DND-41 (cell line): ENCODE measurements at regions not wholly inside any gene's neighbourhood (a gene's known extent, or its start where the extent isn't known, plus 50 kb on each side); places are given as distances from the start of the nearest gene placed in this dataset.
"Not testable (repeated sequence)": the region's sequence is repeated elsewhere in the genome, so short reads cannot be mapped to it uniquely, and the experiment has no call there.

Experiments used
- CTCF ChIP-seq: IDR thresholded peaks from 2 replicates; pipeline ENCODE4 v1.5.1; 2012; ENCODE audit warnings: borderline replicate concordance, low read length, moderate library complexity, mild to moderate bottlenecking; ENCODE audit not compliant: poor library complexity, severe bottlenecking; ENCODE audit errors: extremely low read depth
- EZH2 ChIP-seq: IDR thresholded peaks from 3 replicates; pipeline ENCODE4 v1.6.1; 2012; ENCODE audit warnings: borderline replicate concordance, low read depth, mild to moderate bottlenecking, moderate library complexity, low read length, inconsistent platforms; ENCODE audit not compliant: severe bottlenecking

DNA sequence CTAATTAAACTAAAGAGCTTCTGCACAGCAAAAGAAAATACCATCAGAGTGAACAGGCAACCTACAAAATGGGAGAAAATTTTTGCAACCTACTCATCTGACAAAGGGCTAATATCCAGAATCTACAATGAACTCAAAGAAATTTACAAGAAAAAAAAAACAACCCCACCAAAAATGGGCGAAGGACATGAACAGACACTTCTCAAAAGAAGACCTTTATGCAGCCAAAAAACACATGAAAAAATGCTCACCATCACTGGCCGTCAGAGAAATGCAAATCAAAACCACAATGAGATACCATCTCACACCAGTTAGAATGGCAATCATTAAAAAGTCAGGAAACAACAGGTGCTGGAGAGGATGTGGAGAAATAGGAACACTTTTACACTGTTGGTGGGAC, 100.7 kb downstream of the GPX5 start:
- not testable (repeated sequence) for TF ChIP-seq CTCF, EZH2
